IPS-NIHi7 (cell line): ENCODE measurements at regions not wholly inside any gene's neighbourhood (a gene's known extent, or its start where the extent isn't known, plus 50 kb on each side); places are given as distances from the start of the nearest gene placed in this dataset.
A peak's percentile ranks its signal among the peaks of the same experiment; 100 is the strongest.

ENCODE experiments used
- DNase-seq: peaks from one replicate; pipeline ENCODE4 v3.0.0; 2012; ENCODE audit warnings: mixed read lengths; ENCODE audit errors: extremely low spot score

GRCh38 chr17:34176440-34176839 is 78.6 kb upstream of the CCL2 start:
- DNase-seq: no peak

GRCh38 chr17:34177642-34178041 is 77.4 kb upstream of the CCL2 start:
- DNase-seq: no peak

GRCh38 chr17:34178092-34178491 is 77.0 kb upstream of the CCL2 start:
- peak; percentile 72 for DNase-seq

- DNase-seq: no peak
These were observed 72.9 kb upstream of the CCL2 start for GRCh38 chr17:34182036-34182803.

GRCh38 chr17:34195987-34196386 is 59.1 kb upstream of the CCL2 start:
- DNase-seq: no peak

GRCh38 chr17:34198519-34198918 is 56.6 kb upstream of the CCL2 start:
- DNase-seq: no peak

- no peak for DNase-seq
These were observed 55.6 kb upstream of the CCL2 start for GRCh38 chr17:34199454-34199853.

GRCh38 chr17:34199932-34200534 is 55.1 kb upstream of the CCL2 start:
- DNase-seq: peak; percentile 91

GRCh38 chr17:34201225-34201624 is 53.9 kb upstream of the CCL2 start:
- no peak for DNase-seq

GRCh38 chr17:34201767-34202166 is 53.3 kb upstream of the CCL2 start:
- no peak for DNase-seq

- no peak for DNase-seq
These were observed 52.0 kb upstream of the CCL2 start for GRCh38 chr17:34203018-34203638.

GRCh38 chr17:34204402-34204801 is 50.7 kb upstream of the CCL2 start:
- no peak for DNase-seq
